ENCODE measurements at regions not wholly inside any gene's neighbourhood (a gene's known extent, or its start where the extent isn't known, plus 50 kb on each side); places are given as distances from the start of the nearest gene placed in this dataset.

GRCh38 chr16:6110346-6110745 lies 1012.8 kb upstream of the EEF2KMT start:
- Histone ChIP-seq H3K27me3 (no peaks in the 10 kb centered on the region), H3K9me3 (no peaks in the 10 kb centered on the region), H3K27ac (no peak overlapping the region), H3K36me3 (no peaks in the 10 kb centered on the region), H3K4me3 (no peak overlapping the region), H3K4me1 (no peaks in the 10 kb centered on the region)
- intact Hi-C loops (cut with DNase I; ENCODE audit: low total_unique reads) (no loop called here), in situ Hi-C loops (cut with MboI; ENCODE audit: low pct_ligation_motif_present in 1 of 4, low pct_unique_long_range_greater_than_20kb in 1 of 4, low sequenced_read_pairs in 3 of 4) (no loop called here)
- no peak for DNase-seq
- TF ChIP-seq POLR2AphosphoS5 (IDR thresholded peaks at IDR 0.05) (no peak), EP300 (IDR thresholded peaks at IDR 0.05; ENCODE audit: low read depth) (no peak), CTCF (IDR thresholded peaks at IDR 0.05) (no peak), POLR2A (IDR thresholded peaks at IDR 0.05) (no peak)
- WGBS, 2 donors (ENCODE audit: low coverage in 1 of 2), result 75 to 81% methylated on average over 1 to 3 of the region's 3 CpGs

GRCh38 chr16:6106061-6106460 lies 1008.5 kb upstream of the EEF2KMT start:
- DNase-seq, result no peak
- no peak overlapping the region for H3K27ac ChIP-seq
- intact Hi-C loops (cut with DNase I; ENCODE audit: low total_unique reads), result no loop called here
- H3K4me3 ChIP-seq, result no peak overlapping the region
- in situ Hi-C loops (cut with MboI; ENCODE audit: low pct_ligation_motif_present in 1 of 4, low pct_unique_long_range_greater_than_20kb in 1 of 4, low sequenced_read_pairs in 3 of 4), result no loop called here
- TF ChIP-seq EP300 (IDR thresholded peaks at IDR 0.05; ENCODE audit: low read depth), result no peak
- TF ChIP-seq POLR2A (IDR thresholded peaks at IDR 0.05), result no peak
- no peak for TF ChIP-seq POLR2AphosphoS5 (IDR thresholded peaks at IDR 0.05)
- no peak for TF ChIP-seq CTCF (IDR thresholded peaks at IDR 0.05)
- H3K36me3 ChIP-seq, result no peaks in the 10 kb centered on the region
- no peaks in the 10 kb centered on the region for H3K9me3 ChIP-seq
- no peaks in the 10 kb centered on the region for H3K27me3 ChIP-seq
- no peaks in the 10 kb centered on the region for H3K4me1 ChIP-seq
- 51 to 63% methylated on average over 2 of the region's 2 CpGs for WGBS, 2 donors (ENCODE audit: low coverage in 1 of 2)

- Histone ChIP-seq H3K9me3 (no peaks in the 10 kb centered on the region), H3K27ac (no peak overlapping the region), H3K4me1 (no peaks in the 10 kb centered on the region), H3K36me3 (no peaks in the 10 kb centered on the region), H3K4me3 (no peak overlapping the region), H3K27me3 (no peaks in the 10 kb centered on the region)
- TF ChIP-seq CTCF (IDR thresholded peaks at IDR 0.05), result no peak
- no peak for TF ChIP-seq EP300 (IDR thresholded peaks at IDR 0.05; ENCODE audit: low read depth)
- TF ChIP-seq POLR2A (IDR thresholded peaks at IDR 0.05), result no peak
- no peak for TF ChIP-seq POLR2AphosphoS5 (IDR thresholded peaks at IDR 0.05)
- in situ Hi-C loops (cut with MboI; ENCODE audit: low pct_ligation_motif_present in 1 of 4, low pct_unique_long_range_greater_than_20kb in 1 of 4, low sequenced_read_pairs in 3 of 4), result no loop called here
- intact Hi-C loops (cut with DNase I; ENCODE audit: low total_unique reads), result no loop called here
- whole genome bisulfite sequencing, 2 donors (ENCODE audit: low coverage in 1 of 2), result 54 to 73% methylated on average over 3 of the region's 3 CpGs
- no peak for DNase-seq
These were observed 1007.5 kb upstream of the EEF2KMT start for GRCh38 chr16:6105115-6105514.

- Histone ChIP-seq H3K4me3 (no peak overlapping the region), H3K27me3 (no peaks in the 10 kb centered on the region), H3K36me3 (no peaks in the 10 kb centered on the region), H3K27ac (no peak overlapping the region), H3K4me1 (no peaks in the 10 kb centered on the region), H3K9me3 (no peaks in the 10 kb centered on the region)
- TF ChIP-seq POLR2A (IDR thresholded peaks at IDR 0.05) (no peak), CTCF (IDR thresholded peaks at IDR 0.05) (no peak), EP300 (IDR thresholded peaks at IDR 0.05; ENCODE audit: low read depth) (no peak), POLR2AphosphoS5 (IDR thresholded peaks at IDR 0.05) (no peak)
- in situ Hi-C loops (cut with MboI; ENCODE audit: low pct_ligation_motif_present in 1 of 4, low pct_unique_long_range_greater_than_20kb in 1 of 4, low sequenced_read_pairs in 3 of 4), result no loop called here
- DNase-seq, result no peak
- WGBS, 2 donors (ENCODE audit: low coverage in 1 of 2), result 49 to 61% methylated on average over 3 of the region's 3 CpGs
- intact Hi-C loops (cut with DNase I; ENCODE audit: low total_unique reads), result no loop called here
These were observed 1006.8 kb upstream of the EEF2KMT start for GRCh38 chr16:6104428-6104827.

Measured in transverse colon (tissue), 4 donors.